HG03432 (cell line): ENCODE measurements at regions not wholly inside any gene's neighbourhood (a gene's known extent, or its start where the extent isn't known, plus 50 kb on each side); places are given as distances from the start of the nearest gene placed in this dataset.

Experiments used
- ATAC-seq: cut with Tn5 transposase; IDR thresholded peaks from one replicate; pipeline ENCODE4 v1.9.1; 2021; ENCODE audit warnings: mild to moderate bottlenecking, moderate library complexity; ENCODE audit not compliant: unreplicated experiment

DNA sequence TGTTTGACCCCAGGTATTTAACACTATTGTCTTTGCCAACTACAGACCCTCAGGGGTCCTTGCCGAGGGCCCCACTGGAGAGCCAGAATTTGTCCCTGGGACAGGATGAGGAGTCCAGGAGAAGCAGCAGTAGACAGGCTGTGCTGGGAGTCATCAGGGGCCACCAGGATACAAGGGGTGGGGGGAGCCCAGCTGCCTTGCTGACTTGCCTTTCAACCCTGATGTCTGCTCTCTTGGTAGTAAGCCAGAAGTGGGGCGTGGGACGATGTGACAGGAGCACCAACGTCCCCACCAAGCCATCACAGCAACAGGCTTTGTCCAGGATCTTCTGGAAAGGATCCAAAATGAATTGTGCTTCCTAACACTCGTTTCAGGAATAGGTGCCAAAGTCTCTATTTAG is 62.4 kb upstream of the CDCA7L start:
- ATAC-seq: no peak

DNA sequence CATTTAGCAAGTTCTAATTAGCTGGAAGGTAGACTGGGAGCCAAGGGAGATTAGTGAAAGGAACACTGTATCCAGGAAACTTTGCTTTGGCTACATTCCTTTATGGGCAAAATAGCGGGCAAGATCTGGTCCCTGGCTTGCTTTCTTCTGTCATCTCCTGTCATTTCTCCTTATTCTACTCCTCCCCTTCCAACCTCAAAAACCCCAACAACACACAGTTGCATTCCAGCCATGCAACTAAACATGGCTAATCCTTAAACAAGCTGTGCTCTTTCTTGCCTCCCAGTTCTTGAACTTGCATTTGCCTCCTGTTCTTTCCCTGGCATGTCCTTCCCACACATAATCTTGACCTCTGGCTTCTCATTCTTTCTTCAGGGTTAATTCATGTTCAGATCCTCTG is 59.5 kb upstream of the CDCA7L start:
- ATAC-seq: no peak

DNA sequence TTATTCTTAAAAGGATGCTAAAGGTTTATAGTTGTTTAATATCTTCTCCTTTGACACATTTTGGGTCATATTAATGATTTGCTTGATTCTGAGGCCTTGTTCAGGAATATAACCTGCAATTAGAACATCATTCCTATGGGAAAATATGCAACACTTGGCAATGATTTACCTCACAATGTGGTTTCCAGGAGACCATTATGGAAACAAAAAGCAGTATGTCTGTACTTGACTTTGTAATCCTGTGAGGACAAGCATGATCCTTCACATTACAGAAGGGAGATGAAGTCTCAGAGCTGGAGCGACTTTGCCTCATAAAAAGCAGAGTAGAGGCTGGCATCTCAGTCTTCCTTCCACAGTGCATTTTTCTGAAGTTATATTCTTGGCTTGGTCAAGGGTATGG is 57.0 kb upstream of the CDCA7L start:
- no peak for ATAC-seq

DNA sequence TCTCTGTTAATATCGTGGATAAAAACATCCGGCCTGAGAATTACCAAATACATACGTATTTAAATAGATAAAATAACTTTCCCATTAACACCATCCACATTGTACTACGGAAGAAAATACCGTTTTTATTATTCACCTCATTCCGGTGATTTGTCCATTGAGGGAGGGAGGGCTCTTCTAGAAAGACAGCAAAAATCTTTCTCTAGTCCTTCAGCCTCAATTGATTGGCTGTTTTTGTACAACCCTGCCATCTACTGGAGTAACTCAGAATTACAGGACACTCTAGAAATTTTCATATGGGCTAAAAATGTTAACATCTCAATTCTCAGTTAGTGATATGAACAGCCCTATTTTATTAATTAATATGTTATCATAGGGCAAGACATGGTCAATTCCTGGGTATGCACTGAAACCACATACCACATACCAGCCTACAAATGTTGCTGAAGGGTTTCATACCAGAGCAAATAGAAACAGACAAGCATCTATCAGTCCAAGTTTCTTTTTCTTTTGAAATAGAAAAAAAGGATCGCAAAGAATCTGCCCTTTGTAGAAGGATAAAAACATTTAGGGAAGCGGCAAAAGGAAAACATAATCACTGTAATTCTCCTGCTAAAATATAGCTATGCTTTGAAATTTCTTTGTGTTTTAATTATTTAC is 55.8 kb upstream of the CDCA7L start:
- ATAC-seq: peak; percentile 64

DNA sequence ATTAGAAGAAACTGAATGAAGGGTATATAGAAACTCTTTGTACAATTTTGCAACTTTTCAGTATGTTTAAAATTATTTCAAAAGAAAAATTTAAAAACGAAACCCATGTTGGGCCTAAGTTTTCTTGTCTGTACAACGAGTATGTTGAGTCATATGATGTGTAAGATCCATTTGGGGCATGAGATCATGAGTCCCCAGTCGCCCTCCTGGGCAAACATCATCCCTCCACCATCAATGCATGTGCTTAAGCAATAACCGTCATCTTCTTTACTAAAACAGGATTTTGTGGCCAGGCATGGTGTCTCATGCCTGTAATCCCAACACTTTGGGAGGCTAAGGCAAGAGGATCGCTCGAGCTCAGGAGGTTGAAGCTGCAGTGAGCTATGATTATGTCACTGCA is 54.2 kb upstream of the CDCA7L start:
- ATAC-seq: no peak

DNA sequence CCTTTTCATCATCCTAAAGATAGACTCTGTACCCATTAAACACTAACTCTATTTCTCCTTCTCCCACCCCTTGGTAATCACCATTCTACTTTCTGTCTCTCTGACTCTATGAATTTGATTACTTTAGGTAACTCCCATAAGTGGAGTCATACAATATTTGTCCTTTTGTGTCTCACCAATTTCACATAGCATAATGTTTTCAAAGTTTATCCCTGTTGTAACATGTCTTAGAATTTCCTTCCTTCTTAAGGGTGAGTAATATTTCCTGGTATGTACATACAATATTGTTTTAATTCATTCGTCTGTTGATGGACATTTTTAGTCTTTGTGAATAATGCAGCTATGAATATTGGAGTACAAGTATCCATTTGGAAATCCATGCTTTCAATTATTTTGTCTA is 50.9 kb upstream of the CDCA7L start:
- no peak for ATAC-seq
